DND-41 (cell line): ENCODE measurements at regions not wholly inside any gene's neighbourhood (a gene's known extent, or its start where the extent isn't known, plus 50 kb on each side); places are given as distances from the start of the nearest gene placed in this dataset.
A peak's percentile ranks its signal among the peaks of the same experiment; 100 is the strongest.

Experiments used
- ATAC-seq: fragments of 200-7000 bp; cut with Tn5 transposase; 3 replicates; pipeline ENCODE4 v1.9.1; 2021; ENCODE audit warnings: low read depth; ENCODE audit not compliant: insufficient read depth
- DNase-seq: peaks from one replicate; pipeline ENCODE4 v3.0.0-alpha.2; 2020
- H2AFZ ChIP-seq: 2 replicates; pipeline ENCODE4 v1.6.0; 2012; ENCODE audit warnings: low read depth, low read length
- H3K27ac ChIP-seq: 2 replicates; pipeline ENCODE4 v1.5.1; 2012; ENCODE audit warnings: low read length, inconsistent platforms
- H3K27me3 ChIP-seq: fragments of 200-600 bp; sonication (generic); 2 replicates; pipeline ENCODE4 v1.6.0; 2012; ENCODE audit warnings: low read length, mild to moderate bottlenecking, inconsistent platforms; ENCODE audit not compliant: insufficient read depth, poor library complexity
- H3K36me3 ChIP-seq: 2 replicates; pipeline ENCODE4 v1.5.1; 2012; ENCODE audit warnings: low read length, inconsistent platforms; ENCODE audit not compliant: insufficient read depth
- H3K4me1 ChIP-seq: 2 replicates; pipeline ENCODE4 v1.5.1; 2012; ENCODE audit warnings: mild to moderate bottlenecking, low read length; ENCODE audit not compliant: insufficient read depth
- H3K4me2 ChIP-seq: 2 replicates; pipeline ENCODE4 v1.6.0; 2012; ENCODE audit warnings: mild to moderate bottlenecking, moderate library complexity, low read length, inconsistent platforms; ENCODE audit not compliant: insufficient read depth
- H3K4me3 ChIP-seq, 2 experiments: fragments of 200-600 bp in 1 of 2; shearing (Covaris generic) in 1 of 2; 2 replicates each; pipeline ENCODE4 v1.5.1; 2012 to 2016; ENCODE audit warnings: inconsistent platforms in 2 of 2, low read length in 2 of 2, mild to moderate bottlenecking in 2 of 2, low read depth in 1 of 2, moderate library complexity in 1 of 2
- H3K79me2 ChIP-seq: 2 replicates; pipeline ENCODE4 v1.6.0; 2012; ENCODE audit warnings: low read length, inconsistent platforms; ENCODE audit not compliant: insufficient read depth
- H3K9ac ChIP-seq: 2 replicates; pipeline ENCODE4 v1.6.0; 2012; ENCODE audit warnings: low read depth, mild to moderate bottlenecking, inconsistent platforms, low read length, moderate library complexity
- H3K9me3 ChIP-seq: 2 replicates; pipeline ENCODE4 v1.5.1; 2012; ENCODE audit warnings: low read length, moderate library complexity, mild to moderate bottlenecking, inconsistent platforms; ENCODE audit not compliant: insufficient read depth, severe bottlenecking
- H4K20me1 ChIP-seq: 2 replicates; pipeline ENCODE4 v1.6.0; 2012; ENCODE audit warnings: low read length; ENCODE audit not compliant: insufficient read depth
- EZH2 ChIP-seq: IDR thresholded peaks from 3 replicates; pipeline ENCODE4 v1.6.1; 2012; ENCODE audit warnings: borderline replicate concordance, low read depth, mild to moderate bottlenecking, moderate library complexity, low read length, inconsistent platforms; ENCODE audit not compliant: severe bottlenecking
- TF ChIP-seq, protein P1 (sequence below): IDR thresholded peaks from 2 replicates; pipeline ENCODE4 v1.5.1; 2012; ENCODE audit warnings: borderline replicate concordance, low read length, moderate library complexity, mild to moderate bottlenecking; ENCODE audit not compliant: poor library complexity, severe bottlenecking; ENCODE audit errors: extremely low read depth

GRCh38 chr3:71876135-71877105 lies 91.5 kb upstream of the PROK2 start:
- TF ChIP-seq EZH2, result no peak
- TF ChIP-seq, protein P1, sequence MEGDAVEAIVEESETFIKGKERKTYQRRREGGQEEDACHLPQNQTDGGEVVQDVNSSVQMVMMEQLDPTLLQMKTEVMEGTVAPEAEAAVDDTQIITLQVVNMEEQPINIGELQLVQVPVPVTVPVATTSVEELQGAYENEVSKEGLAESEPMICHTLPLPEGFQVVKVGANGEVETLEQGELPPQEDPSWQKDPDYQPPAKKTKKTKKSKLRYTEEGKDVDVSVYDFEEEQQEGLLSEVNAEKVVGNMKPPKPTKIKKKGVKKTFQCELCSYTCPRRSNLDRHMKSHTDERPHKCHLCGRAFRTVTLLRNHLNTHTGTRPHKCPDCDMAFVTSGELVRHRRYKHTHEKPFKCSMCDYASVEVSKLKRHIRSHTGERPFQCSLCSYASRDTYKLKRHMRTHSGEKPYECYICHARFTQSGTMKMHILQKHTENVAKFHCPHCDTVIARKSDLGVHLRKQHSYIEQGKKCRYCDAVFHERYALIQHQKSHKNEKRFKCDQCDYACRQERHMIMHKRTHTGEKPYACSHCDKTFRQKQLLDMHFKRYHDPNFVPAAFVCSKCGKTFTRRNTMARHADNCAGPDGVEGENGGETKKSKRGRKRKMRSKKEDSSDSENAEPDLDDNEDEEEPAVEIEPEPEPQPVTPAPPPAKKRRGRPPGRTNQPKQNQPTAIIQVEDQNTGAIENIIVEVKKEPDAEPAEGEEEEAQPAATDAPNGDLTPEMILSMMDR, result no peak
- ATAC-seq (no peak), DNase-seq (no peak)
- no peaks in the 10 kb centered on the region for H3K9me3 ChIP-seq
- H3K36me3 ChIP-seq, result no peaks in the 10 kb centered on the region
- no peaks in the 10 kb centered on the region for H3K27me3 ChIP-seq
- H3K4me3 ChIP-seq, result no peak overlapping the region
- no peak overlapping the region for H2AFZ ChIP-seq
- H3K27ac ChIP-seq, result no peak overlapping the region
- no peaks in the 10 kb centered on the region for H3K79me2 ChIP-seq
- H3K4me1 ChIP-seq, result peaks cover 10% of the 10 kb centered on the region
- no peaks in the 10 kb centered on the region for H4K20me1 ChIP-seq
- no peak overlapping the region for H3K4me2 ChIP-seq
- H3K9ac ChIP-seq, result no peak overlapping the region

- H3K79me2 ChIP-seq, result no peaks in the 10 kb centered on the region
- no peak for TF ChIP-seq EZH2
- TF ChIP-seq, protein P1, result peak; percentile 99
- H3K4me2 ChIP-seq, result no peak overlapping the region
- no peaks in the 10 kb centered on the region for H3K36me3 ChIP-seq
- H3K27ac ChIP-seq, result no peak overlapping the region
- DNase-seq, result peak; percentile 88
- no peak overlapping the region for H3K9ac ChIP-seq
- H3K9me3 ChIP-seq, result no peaks in the 10 kb centered on the region
- peaks cover 1% of the 10 kb centered on the region for H3K27me3 ChIP-seq
- H2AFZ ChIP-seq, result no peak overlapping the region
- ATAC-seq, result peak; percentile 99
- peaks cover 10% of the 10 kb centered on the region for H3K4me1 ChIP-seq
- H4K20me1 ChIP-seq, result no peaks in the 10 kb centered on the region
- no peak overlapping the region for H3K4me3 ChIP-seq
These were observed 90.6 kb upstream of the PROK2 start for GRCh38 chr3:71875461-71875947.

- Histone ChIP-seq H3K4me1 (peaks cover 10% of the 10 kb centered on the region), H4K20me1 (no peaks in the 10 kb centered on the region), H3K36me3 (no peaks in the 10 kb centered on the region), H3K9ac (no peak overlapping the region), H3K79me2 (no peaks in the 10 kb centered on the region), H3K27ac (no peak overlapping the region), H3K27me3 (peaks cover 3% of the 10 kb centered on the region), H3K4me2 (no peak overlapping the region), H3K9me3 (no peaks in the 10 kb centered on the region), H2AFZ (no peak overlapping the region), H3K4me3 (no peak overlapping the region)
- no peak for ATAC-seq
- DNase-seq, result no peak
- TF ChIP-seq, protein P1, result no peak
- TF ChIP-seq EZH2, result no peak
These were observed 89.7 kb upstream of the PROK2 start for GRCh38 chr3:71874618-71875017.
